SK-N-MC (cell line): ENCODE measurements at regions not wholly inside any gene's neighbourhood (a gene's known extent, or its start where the extent isn't known, plus 50 kb on each side); places are given as distances from the start of the nearest gene placed in this dataset.

Experiments used
- EZH2 ChIP-seq: fragments of 200-600 bp; sonication (generic); IDR thresholded peaks from one replicate; pipeline ENCODE4 v1.6.1; 2017; ENCODE audit warnings: antibody characterized with exemption
- POLR2AphosphoS5 ChIP-seq: IDR thresholded peaks from 2 replicates; pipeline ENCODE4 v1.6.1; 2012; ENCODE audit warnings: mild to moderate bottlenecking, low read depth, low read length, borderline replicate concordance

DNA sequence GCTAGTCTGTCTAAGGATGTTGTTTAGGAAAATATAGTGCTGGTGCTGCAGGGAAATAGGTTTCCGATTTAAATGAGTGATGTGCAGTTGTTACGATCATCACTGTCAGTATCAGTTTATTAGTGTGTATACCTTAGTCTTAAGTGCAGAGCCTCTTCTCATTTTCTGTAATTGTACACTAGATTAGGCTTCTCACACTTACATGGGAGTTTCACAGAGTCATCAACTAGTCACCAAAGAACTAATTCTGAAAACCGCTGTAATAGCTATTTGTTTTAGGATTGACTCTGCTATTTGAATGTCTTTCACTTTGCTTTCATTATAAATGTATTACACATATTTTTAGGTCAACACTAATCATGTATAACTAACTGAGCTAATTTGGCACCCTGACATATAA is 99.8 kb upstream of the ZEB2 start:
- no peak for TF ChIP-seq POLR2AphosphoS5
- no peak for TF ChIP-seq EZH2
